ENCODE measurements at regions not wholly inside any gene's neighbourhood (a gene's known extent, or its start where the extent isn't known, plus 50 kb on each side); places are given as distances from the start of the nearest gene placed in this dataset.

DNA sequence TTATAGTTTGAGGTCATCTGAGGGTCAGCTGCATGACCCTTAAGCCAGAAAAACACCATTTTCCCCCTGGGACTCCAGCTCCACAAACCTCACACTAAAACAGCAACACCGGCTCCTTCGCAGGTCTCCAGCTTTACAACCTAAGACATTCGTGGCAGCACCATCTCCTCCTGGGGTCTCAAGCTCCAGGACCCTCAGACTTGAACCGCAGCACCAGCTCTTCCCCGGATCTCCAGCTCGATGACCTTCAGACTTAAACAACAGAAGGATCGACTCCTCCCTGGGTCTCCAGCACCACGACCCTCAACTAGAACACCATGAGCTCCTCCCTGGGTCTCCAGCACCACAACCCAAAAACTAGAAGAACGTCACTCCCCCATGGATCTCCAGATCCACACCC is 233.7 kb upstream of the CNTN6 start:
- no peak for TF ChIP-seq CTCF (IDR thresholded peaks at IDR 0.05)
- TF ChIP-seq POLR2AphosphoS5 (IDR thresholded peaks at IDR 0.05): no peak
- no peak for TF ChIP-seq POLR2A (IDR thresholded peaks at IDR 0.05)
- no peak for TF ChIP-seq EP300 (IDR thresholded peaks at IDR 0.05)
